HG03354 (cell line): ENCODE measurements at regions not wholly inside any gene's neighbourhood (a gene's known extent, or its start where the extent isn't known, plus 50 kb on each side); places are given as distances from the start of the nearest gene placed in this dataset.
"Not testable (repeated sequence)": the region's sequence is repeated elsewhere in the genome, so short reads cannot be mapped to it uniquely, and the experiment has no call there.

Experiments used
- ATAC-seq: cut with Tn5 transposase; IDR thresholded peaks from one replicate; pipeline ENCODE4 v1.9.1; 2021; ENCODE audit warnings: mild to moderate bottlenecking; ENCODE audit not compliant: unreplicated experiment, poor library complexity, severe bottlenecking

DNA sequence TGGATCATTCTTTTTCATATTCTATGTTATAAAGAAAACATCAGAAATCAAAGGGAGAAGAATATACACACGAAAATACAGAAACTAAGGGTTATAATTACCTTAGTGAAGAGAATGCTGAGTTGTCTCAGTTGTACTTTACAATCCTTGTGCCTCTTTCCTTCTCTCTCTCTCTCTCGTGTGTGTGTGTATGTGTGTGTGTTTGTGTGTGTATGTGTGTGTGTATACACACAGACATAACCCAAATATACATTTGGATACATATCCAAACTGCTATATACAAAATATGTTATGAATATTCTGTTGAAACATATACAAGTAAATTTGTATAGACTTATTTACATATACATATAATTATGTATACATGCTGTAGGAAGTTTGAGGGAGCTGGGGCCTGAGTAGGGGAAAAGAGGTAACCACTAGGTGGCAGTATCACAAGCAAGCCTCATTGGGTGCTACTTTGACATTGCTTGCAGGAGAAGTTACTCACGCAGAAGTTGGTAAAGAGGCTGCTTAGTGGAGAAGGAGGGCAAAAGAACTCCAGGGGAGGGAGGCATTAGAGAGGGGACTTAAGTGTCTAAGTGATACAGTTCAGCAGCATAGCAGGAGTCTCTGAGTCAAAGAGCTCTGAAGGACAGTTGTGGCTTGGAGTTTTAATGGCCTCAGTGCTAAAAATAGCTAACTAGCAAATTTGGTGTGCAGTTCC, 465.1 kb upstream of the PCDH20 start:
- no peak for ATAC-seq

DNA sequence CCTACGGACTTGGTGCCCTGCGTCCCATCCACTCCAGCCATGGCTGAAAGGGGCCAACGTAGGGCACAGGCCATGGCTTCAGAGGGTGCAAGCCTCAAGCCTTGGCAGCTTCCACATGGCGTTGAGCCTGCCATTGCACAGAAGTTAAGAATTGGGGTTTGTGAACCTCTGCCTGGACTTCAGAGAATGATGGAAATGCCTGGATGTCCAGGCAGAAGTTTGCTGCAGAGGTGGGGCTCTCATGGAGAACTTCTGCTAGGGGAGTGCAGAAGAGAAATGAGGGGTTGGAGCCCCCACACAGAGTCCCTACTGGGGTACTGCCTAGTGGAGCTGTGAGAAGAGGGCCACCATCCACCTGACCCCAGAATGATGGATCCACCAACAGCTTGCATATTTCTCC, 462.9 kb upstream of the PCDH20 start:
- ATAC-seq: not testable (repeated sequence)

DNA sequence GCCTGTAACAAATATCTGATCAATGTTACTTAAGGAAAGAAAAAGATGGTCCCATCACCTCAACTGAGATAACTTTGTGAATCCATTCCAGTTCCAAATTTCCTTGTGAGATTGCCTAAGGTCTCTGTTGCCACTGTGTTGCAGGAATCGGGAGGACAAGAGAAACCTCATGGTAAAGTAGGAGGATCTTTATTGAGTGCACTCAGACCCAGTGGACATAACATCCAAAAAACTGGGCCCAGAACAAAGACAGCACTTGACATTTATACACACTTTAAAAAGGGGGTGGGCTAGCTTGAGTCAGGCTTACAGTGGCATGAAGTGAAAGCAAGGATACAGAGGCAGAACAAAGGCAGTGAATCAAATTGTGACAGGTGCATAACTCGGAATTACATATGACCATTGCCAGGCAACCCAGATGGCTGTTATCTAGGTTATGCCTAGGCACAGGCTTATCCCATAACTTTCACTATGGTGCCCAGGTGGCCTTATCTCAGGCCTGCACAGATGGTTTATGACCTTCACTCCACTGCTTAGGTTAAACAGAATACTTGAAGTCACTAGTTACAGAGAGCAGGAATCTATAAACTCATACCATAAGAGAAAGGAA, 459.4 kb upstream of the PCDH20 start:
- no peak for ATAC-seq

DNA sequence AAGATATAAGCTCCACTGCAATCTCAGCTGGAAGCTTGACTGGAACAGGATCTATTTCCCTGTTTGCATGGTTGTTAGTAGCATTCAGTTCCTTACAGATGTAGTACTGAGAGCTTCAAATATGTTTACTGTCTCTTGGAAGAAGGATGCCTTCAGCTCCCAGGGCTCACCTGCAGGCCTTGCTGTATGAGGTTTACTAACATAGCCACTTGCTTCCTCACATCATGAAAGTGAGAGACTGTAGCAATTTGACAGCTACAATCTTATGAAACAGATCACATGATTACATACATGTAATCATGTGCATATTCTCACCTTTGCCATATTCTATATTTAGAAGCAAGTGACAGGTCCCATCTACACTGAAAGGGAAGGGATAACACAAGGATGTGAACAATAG, 458.1 kb upstream of the PCDH20 start:
- ATAC-seq: no peak

DNA sequence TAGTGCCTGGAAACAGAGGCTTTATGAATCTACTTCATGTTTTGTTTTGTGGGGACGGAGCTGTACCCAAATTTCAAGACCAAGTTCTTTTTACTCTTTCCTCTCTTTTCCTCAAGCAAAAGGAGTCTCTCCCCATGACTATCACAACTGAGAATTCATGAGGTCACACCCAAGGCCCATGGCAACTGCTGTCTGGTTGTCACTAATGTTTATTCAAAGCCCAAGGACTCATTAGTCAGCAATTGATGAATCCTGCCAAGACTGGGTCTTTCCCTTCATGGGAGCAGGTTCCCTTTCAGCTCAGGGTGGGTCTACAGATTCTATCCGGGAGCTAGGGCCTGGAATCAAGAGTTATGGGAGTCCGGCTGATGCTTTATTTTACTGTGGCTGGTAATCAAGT, 441.5 kb upstream of the PCDH20 start:
- ATAC-seq: no peak

DNA sequence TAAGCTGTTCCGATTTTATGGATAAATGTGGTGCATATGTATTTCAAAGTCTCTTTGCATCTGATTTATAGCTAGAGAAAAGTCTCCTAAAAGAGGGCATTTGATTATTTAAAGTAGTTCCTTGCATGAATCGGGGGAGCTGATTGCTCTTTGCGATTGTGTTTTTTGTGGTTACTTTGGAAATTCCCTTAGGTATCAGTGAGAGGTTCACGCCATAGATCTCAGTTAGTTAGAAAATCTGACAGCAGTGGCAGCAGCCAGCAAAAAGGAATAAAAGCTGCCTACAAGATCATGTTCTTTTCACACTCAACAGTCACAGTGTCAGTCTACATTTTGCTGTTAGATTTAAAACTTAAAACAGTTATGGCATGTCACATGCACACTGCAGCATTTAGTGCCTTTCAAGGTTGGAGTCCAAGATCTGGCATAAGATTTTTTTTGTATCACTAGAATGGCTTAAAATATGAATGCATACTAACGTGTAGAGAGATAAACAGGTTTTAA, 436.5 kb upstream of the PCDH20 start:
- ATAC-seq: no peak

DNA sequence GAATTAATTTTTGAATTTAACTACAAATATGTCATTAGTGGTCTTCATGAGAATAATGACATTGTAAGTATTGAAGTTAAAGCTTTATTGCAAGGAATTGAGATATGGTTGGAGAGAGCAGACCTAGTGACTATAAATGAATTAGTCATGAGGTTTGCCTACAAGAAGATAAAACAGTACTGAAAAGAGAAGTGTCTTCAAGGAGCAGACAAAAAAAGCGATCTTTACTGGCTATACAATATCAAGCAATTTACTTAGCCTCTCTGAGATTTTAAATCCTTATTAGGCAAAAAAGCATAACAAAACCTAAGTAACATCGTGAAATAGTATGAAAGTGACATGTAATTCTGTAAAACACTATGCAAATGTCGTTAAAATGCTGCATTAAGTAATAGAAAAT, 435.1 kb upstream of the PCDH20 start:
- no peak for ATAC-seq

DNA sequence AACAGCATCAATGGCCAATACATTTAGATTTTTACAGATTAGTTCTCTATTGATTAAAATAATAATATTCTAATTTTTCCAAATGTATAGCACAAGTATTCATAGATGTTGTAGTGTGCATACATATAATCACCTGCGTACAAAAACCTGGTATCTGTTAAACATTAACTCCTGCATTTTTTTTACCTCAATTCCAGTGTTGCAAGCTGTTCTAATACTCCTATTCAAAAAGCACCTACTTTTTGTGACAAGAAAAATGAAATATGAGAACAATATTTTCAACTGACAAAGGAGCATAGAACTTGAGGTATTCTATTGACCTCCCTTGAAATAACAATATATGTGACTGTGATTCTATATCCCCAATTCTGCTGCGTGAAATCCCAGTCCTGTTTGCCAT, 422.9 kb upstream of the PCDH20 start:
- ATAC-seq: no peak

DNA sequence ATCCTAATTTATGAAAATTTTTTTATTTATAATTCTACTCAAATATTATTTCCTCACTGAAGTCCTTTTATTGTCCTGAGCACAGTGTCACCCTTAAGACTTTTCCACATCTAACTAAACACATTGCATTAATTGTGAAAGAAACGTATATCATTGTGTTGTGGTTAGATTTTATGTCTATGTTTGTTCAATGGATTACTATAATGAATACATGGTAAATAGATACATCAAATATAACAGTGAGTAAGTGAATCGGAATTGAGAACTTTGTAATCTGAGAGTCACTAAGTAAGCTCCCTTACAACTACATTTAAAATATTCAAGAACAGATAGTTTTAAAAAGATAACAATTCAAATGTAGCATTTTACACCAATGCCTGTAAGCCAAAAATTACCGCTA, 417.6 kb upstream of the PCDH20 start:
- no peak for ATAC-seq

DNA sequence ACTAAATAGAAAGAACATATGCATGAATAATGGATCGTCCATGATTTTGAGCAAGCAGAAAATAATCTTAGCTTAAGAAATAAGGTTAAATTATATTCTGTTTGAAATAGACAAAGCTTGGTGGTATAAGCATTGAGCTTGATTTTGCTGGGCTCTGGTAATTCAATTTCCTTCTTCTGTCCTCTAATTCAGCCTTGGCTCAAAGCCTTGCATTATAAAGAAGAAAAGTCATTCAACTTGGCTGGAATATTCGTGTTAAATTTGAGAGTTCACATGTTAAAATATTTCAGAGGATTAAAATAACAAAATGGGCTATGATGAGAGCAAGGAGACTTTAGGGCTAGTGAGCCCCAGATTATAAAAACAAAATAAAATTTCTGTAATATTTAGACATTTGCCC, 415.4 kb upstream of the PCDH20 start:
- ATAC-seq: no peak

DNA sequence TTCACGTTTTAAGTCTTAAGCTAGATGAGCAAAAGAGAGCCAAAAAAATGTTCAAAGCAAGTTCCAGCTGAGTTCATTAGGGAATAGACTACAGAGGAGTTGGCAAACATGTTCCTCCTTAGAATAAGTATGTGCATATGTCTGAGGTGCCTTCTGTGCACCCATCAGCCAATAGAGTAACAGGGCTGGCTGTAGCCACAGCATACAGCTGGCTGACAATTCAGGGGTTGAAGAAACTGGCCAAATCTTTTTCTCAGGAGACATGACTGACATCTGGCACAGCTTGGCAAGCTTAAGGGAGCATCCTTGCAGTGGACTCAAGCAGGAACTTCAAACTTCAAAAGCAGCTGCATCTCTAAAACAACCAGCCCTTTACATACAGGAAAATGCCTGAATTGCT, 414.8 kb upstream of the PCDH20 start:
- ATAC-seq: no peak

DNA sequence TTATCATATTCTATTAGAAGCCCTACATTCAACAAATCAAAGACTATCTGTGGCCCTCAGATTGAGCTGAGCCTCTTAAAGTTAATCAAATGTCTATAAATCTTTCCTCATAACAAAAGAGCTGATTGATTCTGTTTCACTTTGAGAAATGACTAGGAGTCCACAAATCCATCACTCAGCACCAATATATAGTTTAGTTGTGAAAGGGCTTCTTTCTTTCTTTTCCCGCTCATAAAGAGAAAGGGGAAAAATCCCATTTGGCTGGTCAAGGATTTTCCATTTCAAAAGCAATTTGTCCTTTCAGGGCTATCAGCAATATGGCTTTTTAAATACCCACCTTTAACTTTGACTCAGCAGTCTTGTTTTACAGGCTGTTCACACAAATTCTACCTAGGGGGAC, 408.5 kb upstream of the PCDH20 start:
- no peak for ATAC-seq

DNA sequence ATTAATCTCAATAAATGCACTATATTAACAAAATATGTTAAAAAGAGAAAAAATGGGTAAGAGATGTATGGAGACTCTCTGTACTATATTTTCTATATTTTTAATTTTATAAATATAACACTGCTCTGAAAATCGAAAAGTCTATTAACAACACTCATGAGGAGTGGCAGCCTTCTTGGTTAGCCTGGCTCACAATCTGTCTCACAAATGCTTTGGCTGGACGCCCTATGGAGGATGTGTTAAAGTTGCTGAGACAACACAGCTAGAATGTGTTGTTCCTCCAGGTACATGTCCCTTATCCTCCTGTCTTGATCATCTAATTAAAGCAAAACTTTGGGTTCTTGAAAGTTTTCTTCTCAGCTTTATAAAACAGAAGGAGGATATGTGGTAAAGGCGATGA, 396.6 kb upstream of the PCDH20 start:
- ATAC-seq: no peak

DNA sequence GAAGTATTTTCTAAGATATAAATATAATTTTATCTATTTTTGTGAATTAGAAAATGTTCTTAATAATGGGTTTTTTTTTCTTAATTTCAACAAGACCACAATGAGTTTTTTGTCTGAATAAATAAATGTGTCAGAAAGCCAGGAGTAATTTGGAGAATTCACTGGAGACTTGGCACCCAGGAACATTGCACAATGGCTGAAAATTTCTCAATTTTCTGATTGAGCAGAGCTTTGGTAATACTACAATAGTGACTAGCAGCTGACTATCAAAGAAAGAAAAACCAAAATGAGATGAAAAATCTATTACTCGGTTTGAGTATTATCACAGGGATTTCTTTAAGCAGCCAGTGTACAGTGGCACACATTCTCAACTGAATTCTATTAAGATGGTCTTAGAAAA, 394.4 kb upstream of the PCDH20 start:
- ATAC-seq: no peak

DNA sequence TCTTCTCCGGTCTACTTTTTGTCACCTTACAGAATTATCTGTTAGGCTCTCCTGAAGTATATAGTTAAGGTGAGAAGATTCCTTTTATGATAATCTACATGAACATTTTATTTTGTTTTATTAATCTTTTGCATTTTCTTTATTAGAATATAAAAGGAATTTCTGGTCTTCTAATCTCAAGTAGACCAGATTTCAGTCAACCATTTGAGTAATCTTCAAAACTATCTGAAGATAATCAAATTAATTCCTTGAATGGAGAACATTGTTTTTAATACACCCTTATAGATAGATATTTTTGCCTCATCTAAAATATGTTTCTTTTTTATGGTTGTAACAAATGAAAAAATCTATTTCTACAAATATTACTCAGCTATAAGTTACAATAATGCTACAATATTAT, 381.7 kb upstream of the PCDH20 start:
- ATAC-seq: no peak

DNA sequence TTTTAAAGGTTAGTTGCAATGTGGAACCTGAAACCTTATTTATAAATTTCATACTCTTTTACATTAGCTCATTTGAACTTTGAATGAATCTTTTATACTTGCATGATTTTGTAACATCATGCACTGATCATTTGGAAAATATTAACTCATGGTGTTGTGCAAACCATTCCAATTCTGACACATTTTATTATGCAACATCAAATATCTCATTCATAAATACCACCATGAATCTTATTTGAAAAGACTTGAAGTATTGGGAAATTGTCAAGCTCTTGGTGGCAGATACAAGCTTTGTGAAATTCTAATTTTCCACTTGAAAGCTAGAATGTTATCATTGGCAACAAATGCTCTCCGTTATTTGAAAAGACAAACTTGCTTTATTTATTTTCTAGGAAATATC, 379.9 kb upstream of the PCDH20 start:
- no peak for ATAC-seq

DNA sequence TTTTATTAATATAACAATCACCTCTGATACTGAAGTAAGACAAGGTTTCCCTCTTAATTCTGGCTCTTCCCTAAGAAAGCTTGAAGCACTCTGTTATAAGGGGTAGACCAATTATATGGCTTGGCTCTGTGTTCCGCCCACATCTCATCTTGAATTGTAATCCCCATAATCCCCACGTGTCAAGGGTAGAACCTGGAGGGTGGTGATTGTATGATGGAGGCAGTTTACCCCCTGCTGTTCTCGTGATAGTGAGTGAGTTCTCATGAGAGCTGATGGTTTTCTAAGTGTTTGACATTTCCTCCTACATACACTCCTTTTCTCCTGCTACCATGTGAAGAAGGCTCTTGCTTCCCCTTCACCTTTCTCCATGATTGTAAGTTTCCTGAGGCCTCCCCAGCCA, 363.8 kb upstream of the PCDH20 start:
- no peak for ATAC-seq

DNA sequence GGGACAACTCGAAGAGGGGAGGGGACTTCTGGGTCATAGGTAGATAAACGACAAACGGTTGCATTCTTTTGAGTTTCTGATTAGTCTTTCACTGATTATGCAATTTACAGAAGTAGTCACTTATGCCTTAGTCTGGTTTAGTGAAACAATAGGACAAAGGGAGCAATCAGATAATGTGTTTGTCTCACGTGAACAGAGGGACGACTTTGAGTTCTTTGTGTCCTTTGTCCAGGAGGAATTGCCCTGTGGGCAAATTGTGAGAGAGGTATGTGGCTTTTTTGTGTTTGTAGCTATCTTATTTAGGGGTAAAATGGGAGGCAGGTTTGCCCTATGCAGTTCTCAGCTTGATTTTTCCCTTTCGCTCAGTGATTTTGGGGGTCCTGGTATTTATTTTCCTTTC, 362.9 kb upstream of the PCDH20 start:
- no peak for ATAC-seq

DNA sequence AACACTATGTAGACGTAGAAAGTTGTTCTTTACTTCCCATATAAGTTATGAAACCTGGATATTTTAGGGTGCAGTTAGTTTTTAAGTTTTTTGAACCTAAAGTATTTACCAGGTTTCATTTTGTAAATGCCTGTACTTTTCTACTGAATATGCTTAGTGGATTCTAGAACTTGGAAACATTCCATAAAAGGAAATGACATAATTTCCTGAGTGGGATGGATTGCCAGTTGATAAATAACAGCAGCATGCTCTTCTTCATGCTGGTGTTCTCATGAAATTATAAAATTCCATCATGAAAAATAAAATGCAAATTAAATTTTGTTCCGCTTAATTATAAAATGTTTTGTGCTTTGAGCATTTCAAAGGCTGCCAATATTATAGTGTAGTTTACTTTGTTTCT, 362.2 kb upstream of the PCDH20 start:
- ATAC-seq: no peak

DNA sequence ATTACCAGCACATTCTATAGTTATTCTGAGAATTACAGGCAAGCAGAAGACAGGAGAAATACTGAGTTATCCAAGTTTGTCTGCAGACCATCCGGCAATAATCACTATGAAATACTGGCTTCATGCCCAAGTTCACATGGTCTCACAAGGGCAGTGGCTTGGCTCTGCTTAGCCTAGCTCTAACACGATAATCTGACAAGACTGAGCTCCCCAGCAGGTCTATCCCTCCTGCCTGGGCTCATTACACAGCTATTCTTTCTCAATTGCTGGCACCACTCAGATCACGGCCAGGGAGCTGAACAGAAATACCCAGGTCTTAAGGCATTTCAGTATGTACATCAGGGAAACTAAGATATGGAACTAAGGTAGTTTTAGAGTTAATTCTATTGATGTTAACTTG, 361.6 kb upstream of the PCDH20 start:
- ATAC-seq: no peak

DNA sequence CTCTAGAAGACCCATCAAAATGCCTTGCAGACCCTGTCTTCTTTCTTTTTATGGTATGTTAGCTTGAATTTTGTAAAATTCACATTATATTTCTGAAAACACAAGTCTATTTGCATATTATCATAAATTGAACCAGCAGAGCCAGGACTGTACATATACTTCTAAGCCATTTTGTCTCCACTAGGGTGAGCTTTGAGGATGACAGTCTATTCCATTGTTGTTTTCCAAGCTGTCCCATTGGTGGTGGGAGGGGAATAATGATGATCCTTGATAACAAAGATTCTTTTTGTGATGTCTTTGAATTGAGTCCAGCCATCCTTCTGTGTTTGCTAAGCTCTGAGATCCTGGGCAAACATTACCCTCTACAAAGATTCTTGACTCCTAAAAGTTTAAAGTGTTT, 359.3 kb upstream of the PCDH20 start:
- ATAC-seq: no peak

DNA sequence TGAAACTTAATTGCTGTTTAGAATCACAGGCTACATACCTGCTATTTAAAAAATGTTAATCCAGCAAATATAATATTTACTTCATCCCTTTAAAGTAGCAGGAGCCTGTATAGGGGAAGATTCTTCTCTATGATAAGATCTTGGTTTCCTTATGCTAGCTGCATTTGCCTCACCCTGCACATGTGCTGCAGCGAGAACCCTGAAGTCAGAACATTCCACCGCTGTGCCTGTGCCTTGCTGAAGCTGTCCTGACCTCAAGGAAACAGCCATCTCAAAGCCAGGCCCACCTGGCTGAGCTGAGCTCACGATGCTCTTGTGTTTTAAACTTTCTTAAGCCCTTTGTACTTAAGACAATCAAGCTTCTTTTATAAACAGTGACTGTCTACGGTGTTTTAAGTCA, 355.0 kb upstream of the PCDH20 start:
- no peak for ATAC-seq
